PC-3 (cell line): ENCODE measurements at regions not wholly inside any gene's neighbourhood (a gene's known extent, or its start where the extent isn't known, plus 50 kb on each side); places are given as distances from the start of the nearest gene placed in this dataset.

Experiments used
- EZH2 ChIP-seq: fragments of 300-600 bp; sonication (generic); IDR thresholded peaks from one replicate; pipeline ENCODE4 v1.6.1; 2017; ENCODE audit warnings: antibody characterized with exemption, mild to moderate bottlenecking, low read length; ENCODE audit not compliant: unreplicated experiment
- TF ChIP-seq, protein P1 (sequence below): fragments of 300-600 bp; sonication (generic); conservative IDR thresholded peaks from 2 replicates; pipeline ENCODE4 v1.5.1; 2017; ENCODE audit warnings: antibody characterized with exemption, low read depth, mild to moderate bottlenecking, low read length

DNA sequence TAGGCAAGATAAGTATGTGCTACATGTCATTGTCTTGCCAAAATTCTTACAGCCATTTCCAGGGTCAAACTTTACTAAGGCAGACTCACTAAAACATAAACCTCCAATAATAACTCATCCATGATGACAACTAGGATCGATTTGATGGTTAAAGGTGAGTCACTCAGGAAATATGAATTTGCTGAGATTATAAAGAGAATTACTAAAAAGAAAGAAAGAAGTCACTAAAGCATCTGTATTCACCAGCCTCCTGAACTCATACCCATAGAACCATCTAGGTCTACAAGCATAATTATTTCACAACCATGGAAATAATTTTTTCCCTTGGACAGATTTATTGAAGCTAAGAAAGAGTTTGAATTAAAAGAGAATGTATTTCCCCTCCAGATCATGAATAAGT is 258.6 kb downstream of the TLE1 start:
- TF ChIP-seq, protein P1, sequence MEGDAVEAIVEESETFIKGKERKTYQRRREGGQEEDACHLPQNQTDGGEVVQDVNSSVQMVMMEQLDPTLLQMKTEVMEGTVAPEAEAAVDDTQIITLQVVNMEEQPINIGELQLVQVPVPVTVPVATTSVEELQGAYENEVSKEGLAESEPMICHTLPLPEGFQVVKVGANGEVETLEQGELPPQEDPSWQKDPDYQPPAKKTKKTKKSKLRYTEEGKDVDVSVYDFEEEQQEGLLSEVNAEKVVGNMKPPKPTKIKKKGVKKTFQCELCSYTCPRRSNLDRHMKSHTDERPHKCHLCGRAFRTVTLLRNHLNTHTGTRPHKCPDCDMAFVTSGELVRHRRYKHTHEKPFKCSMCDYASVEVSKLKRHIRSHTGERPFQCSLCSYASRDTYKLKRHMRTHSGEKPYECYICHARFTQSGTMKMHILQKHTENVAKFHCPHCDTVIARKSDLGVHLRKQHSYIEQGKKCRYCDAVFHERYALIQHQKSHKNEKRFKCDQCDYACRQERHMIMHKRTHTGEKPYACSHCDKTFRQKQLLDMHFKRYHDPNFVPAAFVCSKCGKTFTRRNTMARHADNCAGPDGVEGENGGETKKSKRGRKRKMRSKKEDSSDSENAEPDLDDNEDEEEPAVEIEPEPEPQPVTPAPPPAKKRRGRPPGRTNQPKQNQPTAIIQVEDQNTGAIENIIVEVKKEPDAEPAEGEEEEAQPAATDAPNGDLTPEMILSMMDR: no peak
- TF ChIP-seq EZH2: no peak
